RWPE2 (cell line): ENCODE measurements at regions not wholly inside any gene's neighbourhood (a gene's known extent, or its start where the extent isn't known, plus 50 kb on each side); places are given as distances from the start of the nearest gene placed in this dataset.
"Not testable (repeated sequence)": the region's sequence is repeated elsewhere in the genome, so short reads cannot be mapped to it uniquely, and the experiment has no call there.

ENCODE experiments used
- ATAC-seq: fragments of 200-7000 bp; cut with Tn5 transposase; 3 replicates; pipeline ENCODE4 v1.9.1; 2021; ENCODE audit warnings: low read depth
- DNase-seq: peaks from one replicate; pipeline ENCODE4 v3.0.0-alpha.2; 2020; ENCODE audit warnings: low spot score
- H3K27ac ChIP-seq: fragments of 450-650 bp; 2 replicates; pipeline ENCODE4 v1.5.1; 2017; ENCODE audit warnings: mild to moderate bottlenecking; ENCODE audit not compliant: poor library complexity, severe bottlenecking
- H3K27me3 ChIP-seq: fragments of 250-450 bp; sonication (Bioruptor Pico); 2 replicates; pipeline ENCODE4 v1.5.1; 2021; ENCODE audit warnings: mild to moderate bottlenecking, moderate library complexity; ENCODE audit not compliant: insufficient read depth, poor library complexity, severe bottlenecking
- H3K36me3 ChIP-seq: fragments of 250-450 bp; sonication (Bioruptor Pico); 2 replicates; pipeline ENCODE4 v1.5.1; 2020; ENCODE audit warnings: low read depth, mild to moderate bottlenecking, moderate library complexity
- H3K4me1 ChIP-seq: fragments of 250-450 bp; sonication (Bioruptor Pico); 2 replicates; pipeline ENCODE4 v1.5.1; 2021; ENCODE audit warnings: mild to moderate bottlenecking, moderate library complexity; ENCODE audit not compliant: insufficient read depth, poor library complexity, severe bottlenecking
- H3K4me3 ChIP-seq: fragments of 250-450 bp; sonication (Bioruptor Pico); 2 replicates; pipeline ENCODE4 v1.5.1; 2021; ENCODE audit warnings: mild to moderate bottlenecking, moderate library complexity; ENCODE audit not compliant: severe bottlenecking
- H3K9me3 ChIP-seq: fragments of 250-450 bp; sonication (Bioruptor Pico); 2 replicates; pipeline ENCODE4 v1.5.1; 2021; ENCODE audit warnings: mild to moderate bottlenecking, moderate library complexity; ENCODE audit not compliant: severe bottlenecking
- TF ChIP-seq, protein P1 (sequence below): fragments of 450-650 bp; IDR thresholded peaks from one replicate; pipeline ENCODE4 v1.5.1; 2017; ENCODE audit warnings: mild to moderate bottlenecking, moderate library complexity; ENCODE audit not compliant: poor library complexity, severe bottlenecking

GRCh38 chr6:126888727-126889725 lies 229.4 kb upstream of the RSPO3 start:
- Histone ChIP-seq H3K27me3 (no peaks in the 10 kb centered on the region), H3K9me3 (no peaks in the 10 kb centered on the region), H3K27ac (no peak overlapping the region), H3K36me3 (no peaks in the 10 kb centered on the region), H3K4me3 (no peak overlapping the region), H3K4me1 (no peaks in the 10 kb centered on the region)
- TF ChIP-seq, protein P1, sequence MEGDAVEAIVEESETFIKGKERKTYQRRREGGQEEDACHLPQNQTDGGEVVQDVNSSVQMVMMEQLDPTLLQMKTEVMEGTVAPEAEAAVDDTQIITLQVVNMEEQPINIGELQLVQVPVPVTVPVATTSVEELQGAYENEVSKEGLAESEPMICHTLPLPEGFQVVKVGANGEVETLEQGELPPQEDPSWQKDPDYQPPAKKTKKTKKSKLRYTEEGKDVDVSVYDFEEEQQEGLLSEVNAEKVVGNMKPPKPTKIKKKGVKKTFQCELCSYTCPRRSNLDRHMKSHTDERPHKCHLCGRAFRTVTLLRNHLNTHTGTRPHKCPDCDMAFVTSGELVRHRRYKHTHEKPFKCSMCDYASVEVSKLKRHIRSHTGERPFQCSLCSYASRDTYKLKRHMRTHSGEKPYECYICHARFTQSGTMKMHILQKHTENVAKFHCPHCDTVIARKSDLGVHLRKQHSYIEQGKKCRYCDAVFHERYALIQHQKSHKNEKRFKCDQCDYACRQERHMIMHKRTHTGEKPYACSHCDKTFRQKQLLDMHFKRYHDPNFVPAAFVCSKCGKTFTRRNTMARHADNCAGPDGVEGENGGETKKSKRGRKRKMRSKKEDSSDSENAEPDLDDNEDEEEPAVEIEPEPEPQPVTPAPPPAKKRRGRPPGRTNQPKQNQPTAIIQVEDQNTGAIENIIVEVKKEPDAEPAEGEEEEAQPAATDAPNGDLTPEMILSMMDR = no peak
- DNase-seq = no peak
- no peak for ATAC-seq

DNA sequence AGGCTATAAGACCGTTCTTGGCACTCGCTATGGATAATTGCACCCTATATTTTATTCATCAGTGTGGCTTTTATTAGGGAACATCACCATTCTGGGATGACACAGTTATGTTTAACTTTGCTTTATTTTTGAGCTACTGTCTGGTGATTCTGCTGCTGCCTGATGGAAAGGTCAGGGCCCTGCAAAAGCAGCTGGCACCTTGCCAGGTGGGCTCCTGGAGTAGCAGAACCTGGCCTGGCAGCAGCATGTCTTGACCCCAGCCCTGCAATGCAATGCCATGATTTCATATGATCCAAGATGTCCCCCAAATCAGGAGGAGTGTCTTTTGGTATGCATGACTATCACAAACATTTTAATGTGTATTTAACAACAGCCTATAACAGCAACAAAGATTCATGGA lies 228.4 kb upstream of the RSPO3 start:
- no peak overlapping the region for H3K4me3 ChIP-seq

DNA sequence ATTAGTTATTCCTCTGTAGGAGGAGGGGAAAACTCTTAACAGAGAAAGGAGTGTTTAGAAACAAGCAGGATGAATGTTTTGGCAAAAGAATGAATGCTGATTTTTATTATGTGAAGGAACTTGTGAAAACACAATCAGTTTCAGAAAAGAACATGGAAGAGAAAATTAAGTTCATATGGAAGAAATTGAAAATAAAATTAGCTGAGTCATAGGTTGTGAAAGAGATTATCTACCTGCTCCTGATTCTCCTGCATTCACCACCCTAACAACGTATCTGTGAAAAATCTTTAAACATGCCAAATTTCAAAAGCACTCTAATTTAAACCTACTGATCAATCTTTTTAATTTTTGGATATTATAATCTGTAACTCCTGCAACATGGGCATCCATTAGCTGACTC lies 227.3 kb upstream of the RSPO3 start:
- Histone ChIP-seq H3K9me3 (no peaks in the 10 kb centered on the region), H3K4me3 (no peak overlapping the region), H3K27me3 (no peaks in the 10 kb centered on the region), H3K27ac (no peak overlapping the region), H3K36me3 (no peaks in the 10 kb centered on the region), H3K4me1 (no peaks in the 10 kb centered on the region)
- DNase-seq = no peak
- ATAC-seq = no peak
- TF ChIP-seq, protein P1 = no peak

More for the DNA sequence above, 228.4 kb upstream of the RSPO3 start:
- no peaks in the 10 kb centered on the region for H3K9me3 ChIP-seq
- no peaks in the 10 kb centered on the region for H3K27me3 ChIP-seq
- H3K36me3 ChIP-seq = no peaks in the 10 kb centered on the region
- ATAC-seq (no peak), DNase-seq (no peak)
- no peak overlapping the region for H3K27ac ChIP-seq
- H3K4me1 ChIP-seq = no peaks in the 10 kb centered on the region
- TF ChIP-seq, protein P1 = no peak

DNA sequence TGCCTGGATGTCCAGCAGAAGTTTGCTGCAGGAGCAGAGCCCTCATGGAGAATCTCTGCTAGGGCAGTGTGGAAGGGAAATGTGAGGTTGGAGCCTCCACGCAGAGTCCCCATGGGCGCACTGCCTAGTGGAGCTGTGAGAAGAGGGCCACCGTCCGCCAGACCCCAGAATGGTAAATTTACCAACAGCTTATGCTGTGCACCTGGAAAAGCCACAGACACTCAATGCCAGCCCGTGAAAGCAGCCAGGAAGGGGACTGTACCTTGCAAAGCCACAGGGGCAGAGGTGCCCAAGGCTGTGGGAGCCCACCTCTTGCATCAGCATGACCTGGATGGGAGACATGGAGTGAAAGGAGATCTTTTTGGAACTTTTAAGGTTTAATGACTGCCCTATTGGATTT lies 225.6 kb upstream of the RSPO3 start:
- H3K36me3 ChIP-seq, H3K4me3 ChIP-seq, DNase-seq, H3K9me3 ChIP-seq, H3K27ac ChIP-seq, H3K27me3 ChIP-seq, ATAC-seq, H3K4me1 ChIP-seq: not testable (repeated sequence)

DNA sequence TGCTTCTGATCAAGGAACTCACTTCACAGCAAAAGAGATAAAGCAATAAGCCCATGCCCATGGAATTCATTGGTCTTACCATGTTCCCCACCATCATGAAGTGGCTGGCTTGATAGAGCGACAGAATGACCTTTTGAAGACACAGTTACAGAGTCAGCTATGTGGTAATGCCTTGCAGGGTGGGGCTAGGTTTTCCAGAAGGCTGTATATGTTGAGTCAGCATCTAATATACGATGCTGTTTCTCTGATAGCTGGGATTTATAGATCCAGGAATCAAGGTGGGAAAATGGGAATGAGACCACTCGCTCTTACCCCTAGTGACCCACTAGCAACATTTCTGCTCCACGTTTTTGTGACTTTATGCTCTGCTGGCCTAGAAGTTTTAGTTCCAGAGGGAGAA lies 220.7 kb upstream of the RSPO3 start:
- ATAC-seq (no peak), DNase-seq (no peak)
- Histone ChIP-seq H3K27me3 (no peaks in the 10 kb centered on the region), H3K4me1 (no peaks in the 10 kb centered on the region), H3K4me3 (no peak overlapping the region), H3K9me3 (no peaks in the 10 kb centered on the region), H3K36me3 (no peaks in the 10 kb centered on the region), H3K27ac (no peak overlapping the region)
- TF ChIP-seq, protein P1 = no peak
